GM20000 (cell line): ENCODE measurements at regions not wholly inside any gene's neighbourhood (a gene's known extent, or its start where the extent isn't known, plus 50 kb on each side); places are given as distances from the start of the nearest gene placed in this dataset.

ENCODE experiments used
- DNase-seq: peaks from one replicate; pipeline ENCODE4 v3.0.0; 2012; ENCODE audit warnings: low spot score
- TF ChIP-seq, protein P1 (sequence below): IDR thresholded peaks from 2 replicates; pipeline ENCODE4 v1.5.1; 2012; ENCODE audit warnings: mild to moderate bottlenecking, control low read depth; ENCODE audit errors: extremely low read depth, missing control alignments

DNA sequence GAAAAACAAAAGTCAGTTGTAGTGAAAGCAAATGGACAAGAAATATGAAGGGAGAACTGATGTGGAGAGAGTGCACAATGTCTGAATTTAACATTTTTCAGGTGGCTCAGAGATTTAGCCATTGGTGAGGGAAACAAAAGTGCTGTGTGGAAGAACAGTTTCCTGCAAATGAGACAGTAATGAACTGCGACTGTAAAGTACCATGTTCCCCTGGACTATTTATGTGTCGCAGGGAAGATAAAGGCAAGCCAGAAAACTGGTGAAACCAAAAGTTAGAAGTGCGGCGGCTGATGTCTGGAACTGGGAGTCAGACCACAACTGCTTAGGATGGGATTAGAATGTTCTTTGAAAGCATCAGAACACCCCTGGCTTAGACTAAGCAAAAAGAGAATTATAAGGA, 905.1 kb upstream of the MAN1A1 start:
- DNase-seq = no peak
- TF ChIP-seq, protein P1, sequence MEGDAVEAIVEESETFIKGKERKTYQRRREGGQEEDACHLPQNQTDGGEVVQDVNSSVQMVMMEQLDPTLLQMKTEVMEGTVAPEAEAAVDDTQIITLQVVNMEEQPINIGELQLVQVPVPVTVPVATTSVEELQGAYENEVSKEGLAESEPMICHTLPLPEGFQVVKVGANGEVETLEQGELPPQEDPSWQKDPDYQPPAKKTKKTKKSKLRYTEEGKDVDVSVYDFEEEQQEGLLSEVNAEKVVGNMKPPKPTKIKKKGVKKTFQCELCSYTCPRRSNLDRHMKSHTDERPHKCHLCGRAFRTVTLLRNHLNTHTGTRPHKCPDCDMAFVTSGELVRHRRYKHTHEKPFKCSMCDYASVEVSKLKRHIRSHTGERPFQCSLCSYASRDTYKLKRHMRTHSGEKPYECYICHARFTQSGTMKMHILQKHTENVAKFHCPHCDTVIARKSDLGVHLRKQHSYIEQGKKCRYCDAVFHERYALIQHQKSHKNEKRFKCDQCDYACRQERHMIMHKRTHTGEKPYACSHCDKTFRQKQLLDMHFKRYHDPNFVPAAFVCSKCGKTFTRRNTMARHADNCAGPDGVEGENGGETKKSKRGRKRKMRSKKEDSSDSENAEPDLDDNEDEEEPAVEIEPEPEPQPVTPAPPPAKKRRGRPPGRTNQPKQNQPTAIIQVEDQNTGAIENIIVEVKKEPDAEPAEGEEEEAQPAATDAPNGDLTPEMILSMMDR = no peak

DNA sequence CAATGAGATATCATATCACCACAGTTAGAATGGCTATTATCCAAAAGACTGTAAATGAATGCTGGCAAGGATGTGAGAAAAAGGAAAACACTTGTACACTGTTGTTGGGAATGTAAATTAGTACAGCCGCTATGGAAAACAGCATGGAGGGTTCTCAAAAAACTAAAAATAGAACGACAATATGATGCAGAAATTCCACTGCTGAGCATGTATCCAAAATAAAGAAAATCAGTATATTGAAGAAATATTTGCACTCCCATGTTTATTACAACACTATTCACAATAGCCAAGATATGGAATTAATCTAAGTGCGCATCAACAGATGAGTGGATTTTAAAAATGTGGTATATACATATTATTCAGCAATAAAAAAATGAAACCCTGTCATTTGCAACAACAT, 898.9 kb upstream of the MAN1A1 start:
- DNase-seq = no peak
- TF ChIP-seq, protein P1 = no peak

DNA sequence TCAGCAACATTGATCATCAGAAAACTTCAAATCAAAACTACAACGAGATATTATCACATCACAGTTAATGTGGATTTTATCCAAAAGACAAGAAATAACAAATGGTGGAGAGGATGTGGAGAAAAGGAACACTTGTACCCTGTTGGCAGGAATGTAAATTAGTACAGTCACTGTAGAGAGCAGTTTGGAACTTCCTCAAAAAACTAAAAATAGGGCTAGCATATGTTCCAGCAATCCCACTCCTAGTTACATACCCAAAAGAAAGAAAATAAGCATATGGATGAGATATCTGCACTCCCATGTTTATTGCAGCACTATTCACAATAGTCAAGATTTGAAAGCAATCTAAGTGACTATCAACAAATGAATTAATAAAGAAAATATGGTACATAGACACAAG, 887.7 kb upstream of the MAN1A1 start:
- TF ChIP-seq, protein P1 = no peak
- no peak for DNase-seq

DNA sequence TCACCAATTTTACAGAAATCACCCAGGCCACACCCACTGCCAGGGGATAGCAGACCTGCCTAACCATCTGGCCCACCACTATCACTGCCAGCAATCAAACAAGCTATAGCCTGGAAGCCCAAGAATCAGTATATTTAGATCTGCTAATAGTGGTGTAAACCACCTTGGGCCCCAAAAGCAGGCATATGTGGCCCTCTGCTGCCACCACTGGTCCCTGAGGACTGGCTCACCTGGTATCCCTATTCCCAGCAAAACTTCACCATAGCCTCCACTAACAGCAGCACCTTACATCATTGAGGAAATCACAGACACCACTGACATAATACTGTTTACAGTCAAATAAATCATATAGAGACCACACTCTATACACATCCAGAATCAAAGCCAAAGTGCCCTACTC, 880.4 kb upstream of the MAN1A1 start:
- TF ChIP-seq, protein P1 = no peak
- no peak for DNase-seq

DNA sequence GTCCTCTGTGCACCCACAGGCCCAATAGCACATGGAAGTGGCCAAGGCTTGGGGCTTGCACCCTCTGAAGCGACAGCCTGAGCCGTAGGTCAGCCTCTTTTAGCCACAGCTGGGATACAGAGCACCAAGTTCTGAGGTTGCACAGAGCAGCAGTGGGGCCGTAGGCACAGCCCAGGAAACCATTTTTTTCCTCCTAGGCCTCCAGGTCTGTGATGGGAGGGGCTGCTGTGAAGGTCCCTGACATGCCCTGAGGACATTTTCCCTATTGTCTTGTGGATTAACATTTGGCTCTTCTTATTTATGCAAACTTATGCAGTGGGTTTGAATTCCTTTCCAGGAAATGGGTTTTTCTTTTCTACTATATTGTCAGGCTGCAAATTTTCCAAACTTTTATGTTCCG, 878.7 kb upstream of the MAN1A1 start:
- no peak for DNase-seq
- TF ChIP-seq, protein P1 = no peak

DNA sequence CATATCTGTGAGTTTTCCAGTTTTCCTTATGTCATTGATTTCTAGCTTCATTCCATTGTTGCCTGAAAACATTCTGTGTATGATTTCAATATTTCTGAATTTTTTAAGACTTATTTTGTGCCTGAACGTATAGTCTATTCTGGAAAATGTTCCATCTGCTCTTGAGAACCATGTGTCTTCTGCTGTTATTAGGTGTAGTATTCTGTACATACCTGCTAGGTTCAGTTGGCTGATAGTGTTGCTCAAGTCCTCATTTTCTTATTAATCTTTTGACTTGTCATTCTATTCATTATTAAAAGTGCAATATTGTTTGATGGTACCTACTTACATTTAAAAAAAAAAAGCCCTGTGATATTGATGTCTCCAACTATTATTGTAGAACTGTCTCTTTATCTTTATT, 869.8 kb upstream of the MAN1A1 start:
- DNase-seq = no peak
- TF ChIP-seq, protein P1 = no peak

DNA sequence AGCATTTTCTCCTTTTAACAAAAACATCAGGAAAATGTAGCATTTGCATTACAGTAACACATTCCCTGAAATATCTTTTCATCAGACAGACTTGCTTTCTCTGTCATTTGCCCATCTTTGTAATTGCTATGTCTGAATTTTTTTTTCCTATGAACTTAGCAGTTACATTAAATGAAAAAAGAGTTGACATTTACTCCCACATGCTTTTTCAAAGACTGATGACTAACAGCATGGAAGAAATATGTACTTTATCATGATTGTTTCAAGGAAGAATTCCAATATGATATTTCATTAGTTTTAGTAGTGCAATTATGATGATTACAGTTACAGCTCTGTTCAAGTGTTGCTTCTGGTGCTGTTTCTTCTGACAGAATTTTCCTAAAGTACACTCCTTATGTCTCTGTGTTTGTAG, 864.5 kb upstream of the MAN1A1 start:
- DNase-seq = no peak
- TF ChIP-seq, protein P1 = no peak
